Activated CD4-positive, CD25-positive, alpha-beta regulatory T cell treated with anti-CD3 and anti-CD28 coated beads, Interleukin-2, amount 50 U/mL, for 16 hours (primary cell): ENCODE measurements at regions not wholly inside any gene's neighbourhood (a gene's known extent, or its start where the extent isn't known, plus 50 kb on each side); places are given as distances from the start of the nearest gene placed in this dataset.
A peak's percentile ranks its signal among the peaks of the same experiment; 100 is the strongest.
"Not testable (repeated sequence)": the region's sequence is repeated elsewhere in the genome, so short reads cannot be mapped to it uniquely, and the experiment has no call there.

Source experiments
- DNase-seq: peaks from one replicate; pipeline ENCODE4 v3.0.0-alpha.2; 2020; ENCODE audit warnings: low read depth, low spot score

DNA sequence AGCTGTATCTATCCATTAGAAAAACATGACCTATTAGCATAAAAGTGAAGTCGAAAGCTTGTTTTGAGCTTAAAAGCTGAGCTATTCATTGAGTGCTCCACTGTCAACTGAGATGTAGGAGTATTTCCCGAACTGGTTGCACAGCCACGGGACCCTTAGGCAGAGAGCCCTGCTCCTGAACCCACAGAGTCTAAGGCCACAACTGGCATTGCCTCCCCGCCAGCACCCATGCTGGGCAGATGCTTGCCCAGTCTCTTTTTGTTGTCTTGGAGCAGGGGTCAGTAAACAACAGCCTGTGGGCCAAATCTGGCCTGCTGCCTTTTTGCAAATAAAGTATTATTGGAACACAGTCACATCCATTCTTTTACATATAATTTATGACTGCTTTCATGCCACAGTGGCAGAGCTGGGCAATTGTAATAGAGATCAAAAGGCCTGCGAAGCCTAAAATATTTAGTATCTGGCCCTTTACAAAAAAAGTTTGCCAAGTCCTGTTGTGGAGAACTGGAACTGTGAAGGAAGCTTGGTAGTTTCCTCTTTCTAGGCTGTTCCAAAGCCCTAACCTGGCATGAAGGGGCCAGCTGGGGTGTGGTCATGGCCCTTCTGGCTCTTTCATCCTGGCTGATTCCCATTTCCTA, 58.4 kb upstream of the WAPL start:
- DNase-seq: no peak

DNA sequence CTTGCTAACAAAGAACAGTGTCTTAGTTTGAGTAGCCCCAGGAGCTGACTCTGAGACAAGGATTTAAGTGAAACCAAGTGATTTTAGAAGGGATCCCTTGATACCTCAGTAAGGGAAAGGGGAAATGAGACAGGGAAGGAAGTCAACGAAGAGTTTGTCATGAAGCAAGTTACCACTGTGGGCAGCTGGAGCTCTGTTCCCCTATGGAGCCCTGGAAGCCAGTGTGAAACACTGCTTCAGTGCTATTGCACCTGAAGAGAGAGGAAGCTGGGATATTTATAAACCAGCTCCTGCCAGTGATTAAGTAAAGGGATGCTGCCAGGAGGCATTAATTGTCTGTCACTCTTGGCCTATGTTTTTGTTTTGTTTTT, 58.9 kb upstream of the WAPL start:
- DNase-seq: no peak

DNA sequence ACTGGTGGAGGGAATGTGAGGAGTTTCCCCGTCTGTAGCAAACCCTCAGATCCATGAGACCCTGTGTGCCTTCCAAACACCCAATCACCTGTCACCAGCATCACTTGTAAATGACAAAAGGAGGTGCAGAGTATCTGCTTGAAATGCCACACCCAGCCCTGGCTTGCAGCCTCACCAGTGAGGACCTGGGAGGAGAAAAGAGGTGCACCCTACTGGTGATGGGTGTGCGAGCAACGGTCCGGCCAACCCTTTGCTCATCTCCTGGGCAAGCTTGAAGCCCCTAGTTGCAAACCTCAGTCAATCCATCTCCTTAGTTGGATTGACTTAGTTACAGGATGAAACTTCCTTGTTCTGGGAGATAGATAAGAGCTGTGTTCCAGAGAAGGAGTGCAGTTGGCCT, 62.4 kb upstream of the WAPL start:
- DNase-seq: no peak

DNA sequence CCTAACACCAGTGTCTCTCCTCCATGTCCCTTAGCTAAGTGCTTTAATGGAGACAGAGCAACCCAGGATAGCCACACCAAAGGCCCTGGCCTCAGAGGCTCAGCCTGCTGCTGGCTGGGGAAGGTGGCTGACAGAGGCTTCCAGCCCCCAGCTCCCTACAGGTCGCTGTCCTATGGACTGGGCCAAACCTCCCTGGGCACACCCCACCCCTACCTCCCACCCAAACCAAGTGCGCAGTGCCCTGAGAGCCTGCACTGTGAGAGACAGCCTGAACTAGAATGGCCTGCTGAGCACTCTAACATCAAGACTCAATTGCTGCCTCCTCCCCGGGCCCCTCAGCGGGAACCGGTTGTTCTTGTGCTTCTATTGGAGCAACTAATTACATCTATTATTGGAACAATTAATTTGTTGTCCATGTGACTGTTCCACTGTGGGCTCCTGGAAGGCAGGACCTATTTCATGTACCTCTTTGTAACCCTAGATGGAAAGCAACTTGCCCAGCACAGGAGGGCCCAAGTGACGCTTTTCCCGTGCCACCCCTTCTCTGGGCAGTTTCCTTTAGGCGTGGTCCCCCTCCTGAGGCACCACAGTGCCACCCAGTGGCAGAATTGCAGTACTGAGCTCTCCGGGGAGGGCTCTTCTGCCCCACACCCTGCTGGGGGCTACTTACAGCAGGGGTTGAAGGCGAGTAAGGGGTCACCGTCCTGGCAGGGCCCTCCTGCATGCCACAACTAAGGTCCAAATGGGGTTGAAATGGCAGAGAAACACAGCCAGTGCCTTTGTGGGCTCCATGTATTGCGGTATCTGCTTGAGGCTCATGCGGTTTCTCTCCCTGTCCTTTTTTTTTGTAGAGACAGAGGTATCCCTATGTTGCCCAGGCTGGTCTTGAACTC, 63.7 kb upstream of the WAPL start:
- DNase-seq: peak; percentile 55

DNA sequence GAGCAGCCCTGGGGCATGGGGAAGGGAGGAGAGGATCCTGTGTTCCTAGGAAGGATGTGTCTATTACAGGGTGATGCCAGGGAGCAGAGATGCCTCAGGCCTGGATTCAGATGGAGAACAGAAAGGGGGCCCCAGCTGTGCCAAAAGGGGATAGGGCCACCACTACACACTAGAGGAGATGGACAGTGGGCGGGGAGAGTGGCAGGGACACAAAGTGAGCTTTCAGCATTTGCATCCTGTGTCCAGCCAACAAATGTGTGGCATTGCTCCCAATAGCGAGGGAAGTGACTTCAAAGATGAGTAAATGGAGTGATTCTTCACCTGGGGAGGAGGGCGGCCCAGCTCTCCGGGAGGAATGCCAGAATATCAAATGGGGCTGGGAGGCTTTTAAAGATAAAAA, 64.9 kb upstream of the WAPL start:
- DNase-seq: no peak

DNA sequence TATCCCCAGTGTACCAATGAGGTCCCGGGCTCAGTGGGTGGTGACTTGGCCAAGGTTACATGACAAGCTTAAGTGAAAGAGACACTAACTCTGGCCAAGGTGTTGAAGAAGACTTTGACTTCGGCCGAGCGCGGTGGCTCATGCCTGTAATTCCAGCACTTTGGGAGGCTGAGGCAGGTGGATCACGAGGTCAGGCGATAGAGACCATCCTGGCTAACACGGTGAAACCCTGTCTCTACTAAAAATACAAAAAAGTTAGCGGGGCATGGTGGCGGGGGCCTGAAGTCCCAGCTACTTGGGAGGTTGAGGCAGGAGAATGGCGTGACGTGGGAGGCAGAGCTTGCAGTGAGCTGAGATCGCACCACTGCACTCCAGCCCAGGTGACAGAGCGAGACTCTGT, 65.6 kb upstream of the OPN4 start:
- not testable (repeated sequence) for DNase-seq

DNA sequence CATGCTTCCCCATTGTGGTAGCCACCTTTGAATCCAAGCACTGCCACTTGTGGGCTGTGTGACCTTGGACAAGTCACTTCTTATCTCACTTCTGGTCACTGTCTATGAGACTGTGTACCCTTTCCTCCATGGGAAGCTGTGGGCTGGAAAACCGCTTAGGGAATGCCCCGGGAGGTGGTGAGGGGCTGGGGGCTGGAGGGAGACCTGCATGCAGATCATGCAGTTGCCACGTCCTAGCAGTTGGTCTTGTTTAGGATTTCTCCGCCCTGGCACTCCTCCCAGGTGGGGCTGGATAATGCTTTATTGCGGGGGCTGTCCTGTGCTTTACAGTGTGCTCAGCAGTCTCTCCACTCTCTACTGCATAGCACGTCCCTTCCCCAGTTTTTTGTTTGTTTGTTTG, 62.9 kb upstream of the OPN4 start:
- no peak for DNase-seq

DNA sequence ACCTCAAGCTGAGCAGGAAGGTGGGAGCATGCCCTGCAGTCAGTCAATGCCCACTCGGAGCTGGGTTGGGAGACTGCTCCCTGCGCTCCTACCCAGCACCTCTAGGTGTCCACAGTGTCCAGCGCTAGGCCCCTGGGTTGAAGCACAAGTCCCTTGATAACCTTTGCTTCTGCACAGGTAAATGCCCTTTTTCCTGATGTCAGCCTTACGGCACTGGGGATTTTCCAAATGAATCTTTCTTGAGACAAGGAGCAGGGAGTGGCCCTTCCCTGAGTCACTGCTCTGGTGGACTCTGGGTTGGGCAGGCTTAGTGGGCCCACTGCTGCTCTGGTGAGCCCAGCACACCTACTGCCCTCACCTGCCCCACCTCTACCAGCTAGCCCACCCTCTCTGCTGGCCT, 61.9 kb upstream of the OPN4 start:
- no peak for DNase-seq

DNA sequence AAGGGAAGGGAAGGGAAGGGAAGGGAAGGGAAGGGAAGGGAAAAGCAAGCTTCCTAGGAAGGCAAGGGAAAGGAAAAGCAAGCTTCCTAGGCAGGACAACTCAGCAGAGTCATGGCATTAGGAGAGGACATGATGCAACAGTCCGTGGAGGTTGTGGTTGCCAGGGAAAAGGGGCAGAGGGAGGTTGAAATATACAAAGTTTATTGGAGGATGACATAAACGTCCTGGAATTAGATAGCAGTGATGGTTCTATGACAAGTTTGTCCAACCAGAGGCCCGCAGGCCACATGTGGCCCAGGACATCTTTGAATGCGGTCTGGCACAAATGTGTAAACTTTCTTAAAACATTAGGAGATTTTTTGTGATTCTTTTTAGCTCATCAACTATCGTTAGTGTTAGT, 59.8 kb upstream of the OPN4 start:
- DNase-seq: no peak

DNA sequence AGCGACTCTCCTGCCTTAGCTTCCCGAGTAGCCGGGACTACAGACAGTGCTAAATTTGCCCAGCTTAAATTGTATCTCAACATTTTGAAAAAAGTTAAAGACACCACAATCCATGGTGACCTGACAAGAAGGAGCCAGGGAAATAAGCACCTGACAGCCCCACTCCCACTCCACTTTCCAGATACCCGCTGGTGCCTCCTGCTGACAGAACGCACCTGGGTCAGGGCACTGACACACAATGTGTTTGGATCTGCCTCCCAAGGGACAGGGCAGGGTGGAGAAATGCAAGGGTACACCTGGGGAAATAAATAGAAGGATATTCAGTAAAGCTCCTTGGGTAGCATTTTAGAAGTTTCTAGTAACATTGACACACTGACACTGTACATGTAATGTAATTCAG, 58.9 kb upstream of the OPN4 start:
- no peak for DNase-seq

DNA sequence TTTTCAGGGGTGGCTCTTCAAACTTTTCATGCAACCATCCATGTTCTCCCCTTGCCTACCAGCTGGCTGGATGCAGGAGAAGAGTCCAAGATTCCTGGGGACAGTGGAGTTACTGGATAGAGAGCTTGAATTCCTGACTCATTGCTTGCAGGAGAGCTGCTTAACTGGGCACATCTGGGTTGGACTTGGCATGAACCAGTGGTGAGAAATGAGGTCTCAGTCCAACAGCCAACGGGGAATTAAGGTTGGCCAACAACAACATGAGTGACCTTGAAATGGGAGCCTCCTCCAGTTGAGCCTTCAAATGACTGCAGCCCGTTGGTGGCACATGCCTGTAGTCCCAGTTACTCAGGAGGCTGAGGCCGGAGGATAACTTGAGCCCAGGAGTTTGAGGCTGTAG, 58.1 kb upstream of the OPN4 start:
- DNase-seq: no peak

DNA sequence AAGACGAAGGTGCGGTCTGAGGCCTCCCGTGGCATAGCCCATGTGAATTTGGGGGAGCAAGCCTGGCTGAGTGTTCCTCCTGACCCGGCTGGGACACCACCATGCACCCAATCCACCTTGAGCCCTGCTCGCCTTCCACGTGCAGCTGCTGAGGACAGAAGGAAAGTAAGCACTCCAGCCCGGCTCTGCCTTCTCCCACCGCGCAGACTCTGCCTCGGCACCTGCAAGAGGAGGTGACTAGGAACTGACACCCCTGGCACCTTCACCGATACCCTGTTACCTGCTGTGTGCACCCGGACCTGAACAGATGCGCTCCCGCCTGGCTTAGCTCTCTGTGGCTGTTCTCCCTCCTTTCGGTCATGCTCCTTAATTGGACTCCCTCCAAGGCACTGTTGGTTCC, 57.0 kb upstream of the OPN4 start:
- no peak for DNase-seq

DNA sequence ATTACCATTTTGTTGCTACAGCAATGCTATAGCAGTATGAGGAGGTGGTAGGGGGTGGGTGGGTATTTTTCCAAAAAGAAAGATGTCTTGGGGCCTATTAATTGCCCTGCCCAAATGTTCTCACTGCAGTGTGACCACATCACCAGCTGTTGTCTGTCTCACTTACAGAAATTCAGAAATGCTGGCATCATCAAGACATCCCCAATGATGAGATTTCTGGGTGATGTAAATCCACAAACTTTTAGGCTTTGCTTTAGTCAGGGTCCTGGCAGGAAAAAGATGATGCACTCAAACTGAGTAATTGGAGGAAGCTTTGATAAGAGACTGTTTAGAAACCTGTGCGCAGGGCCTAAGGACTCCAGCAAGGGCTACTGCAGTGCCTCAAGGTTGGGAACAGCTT, 56.2 kb upstream of the OPN4 start:
- no peak for DNase-seq

DNA sequence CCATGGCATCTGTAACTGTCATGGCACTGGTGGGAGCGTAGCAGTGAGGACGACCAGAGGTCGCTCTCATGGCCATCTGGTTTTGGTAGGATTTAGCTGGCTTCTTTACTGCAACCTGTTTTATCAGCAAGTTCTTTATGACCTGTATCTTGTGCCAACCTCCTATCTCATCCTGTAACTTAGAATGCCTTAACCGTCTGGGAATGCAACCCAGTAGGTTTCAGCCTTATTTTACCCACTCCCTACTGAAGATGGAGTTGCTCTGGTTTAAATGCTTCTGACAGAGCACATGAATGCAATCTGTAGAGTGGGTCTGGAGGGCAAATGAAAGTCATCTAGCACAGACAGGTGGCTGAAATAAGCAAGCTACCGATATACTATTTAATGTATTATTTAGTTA, 55.3 kb upstream of the OPN4 start:
- no peak for DNase-seq

DNA sequence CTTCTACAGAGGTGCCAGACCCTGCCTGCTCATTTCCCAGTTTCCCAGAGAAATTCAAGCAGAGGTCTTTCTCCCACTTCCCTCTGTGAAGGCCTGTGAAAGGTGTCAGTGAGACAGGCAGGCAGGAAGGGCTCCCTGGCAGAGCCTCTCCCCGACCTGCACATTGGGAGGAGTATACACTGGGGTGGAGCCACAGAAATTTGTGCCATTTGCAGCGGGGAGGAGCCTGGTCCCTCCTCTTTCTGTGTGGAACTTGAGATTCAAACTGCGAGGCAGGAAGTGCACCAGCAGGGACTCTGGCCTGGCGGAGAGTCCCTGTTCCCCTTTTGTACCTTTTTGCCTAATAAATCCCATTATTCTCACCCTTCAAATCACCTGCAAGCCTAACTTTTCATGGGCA, 54.6 kb upstream of the OPN4 start:
- DNase-seq: no peak

DNA sequence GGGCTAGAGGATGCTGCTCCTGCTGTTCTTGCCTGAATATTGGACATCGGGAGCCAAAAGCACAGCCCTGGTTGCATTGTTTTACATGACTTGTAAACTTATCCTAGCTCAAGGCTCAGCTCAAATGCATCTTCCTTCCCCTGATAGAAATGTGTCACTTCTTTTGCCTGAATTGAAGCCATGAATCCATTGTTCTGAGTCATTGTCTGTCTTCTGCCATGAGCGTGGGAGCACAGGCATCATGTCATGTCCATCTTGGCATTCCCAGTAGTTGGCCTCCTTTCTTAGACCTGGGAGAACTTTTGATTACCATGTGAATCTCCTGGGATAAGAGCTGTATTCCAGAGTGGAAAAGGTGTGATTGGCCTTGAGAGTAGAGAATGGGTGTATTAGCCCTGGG, 54.1 kb upstream of the OPN4 start:
- DNase-seq: no peak

DNA sequence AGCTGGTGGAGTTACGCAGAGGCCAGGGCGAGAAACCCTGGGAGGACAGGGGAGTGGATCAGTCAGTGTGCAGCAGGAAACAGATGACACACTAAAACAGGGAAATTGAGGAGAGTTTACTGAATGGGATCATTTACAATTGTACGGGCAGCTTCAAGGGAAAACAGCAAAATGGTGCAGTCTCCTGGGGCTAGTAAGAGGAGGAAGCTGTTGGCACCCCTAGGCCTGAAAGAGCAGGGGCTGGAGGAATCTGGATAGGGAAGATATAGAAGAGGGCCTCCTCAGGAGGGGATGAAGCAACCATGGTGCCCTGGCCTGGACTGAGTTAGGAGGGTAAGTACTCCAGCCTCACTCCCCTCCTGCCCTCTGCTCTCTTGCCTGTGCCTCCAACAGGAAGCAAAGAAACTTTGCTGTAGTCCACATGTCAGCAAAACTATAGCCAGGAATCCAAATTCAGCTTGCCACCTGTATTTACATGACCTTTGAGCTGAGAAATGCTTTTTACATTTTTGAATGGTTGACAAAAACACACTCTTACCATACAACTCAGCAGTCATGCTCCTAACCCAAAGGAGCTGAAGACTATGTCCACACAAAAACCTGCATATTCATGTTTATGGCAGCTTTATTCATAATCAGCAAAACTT, 52.3 kb upstream of the OPN4 start:
- no peak for DNase-seq

DNA sequence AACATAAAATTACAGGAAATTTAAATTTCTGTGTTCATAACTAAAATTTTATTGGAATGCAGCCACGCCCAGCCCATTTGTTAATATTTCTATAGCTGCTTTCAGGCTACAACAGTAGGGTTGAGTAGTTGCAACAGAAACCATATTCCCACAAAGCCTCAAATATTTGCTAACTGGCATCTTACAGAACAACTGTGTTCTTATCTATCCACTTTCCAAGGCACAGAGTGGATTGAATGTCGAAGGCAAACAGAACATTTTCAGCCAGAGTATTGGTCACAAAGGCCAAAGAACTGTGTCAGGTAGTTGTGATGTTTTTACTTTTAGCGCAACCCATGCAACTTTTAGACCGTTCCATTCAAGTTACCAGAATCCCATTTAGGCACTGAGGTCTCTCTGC, 51.1 kb upstream of the OPN4 start:
- no peak for DNase-seq
